ENCODE measurements at regions not wholly inside any gene's neighbourhood (a gene's known extent, or its start where the extent isn't known, plus 50 kb on each side); places are given as distances from the start of the nearest gene placed in this dataset.

- no peak for TF ChIP-seq CTCF (IDR thresholded peaks at IDR 0.05; ENCODE audit: insufficient read depth, low read depth, low read length)
- TF ChIP-seq EZH2 (IDR thresholded peaks at IDR 0.05; ENCODE audit: insufficient read depth, low read length), result no peak
Measured at GRCh38 chr4:37000281-37000680, 244.3 kb upstream of the NWD2 start.
